ENCODE measurements at regions not wholly inside any gene's neighbourhood (a gene's known extent, or its start where the extent isn't known, plus 50 kb on each side); places are given as distances from the start of the nearest gene placed in this dataset.

DNA sequence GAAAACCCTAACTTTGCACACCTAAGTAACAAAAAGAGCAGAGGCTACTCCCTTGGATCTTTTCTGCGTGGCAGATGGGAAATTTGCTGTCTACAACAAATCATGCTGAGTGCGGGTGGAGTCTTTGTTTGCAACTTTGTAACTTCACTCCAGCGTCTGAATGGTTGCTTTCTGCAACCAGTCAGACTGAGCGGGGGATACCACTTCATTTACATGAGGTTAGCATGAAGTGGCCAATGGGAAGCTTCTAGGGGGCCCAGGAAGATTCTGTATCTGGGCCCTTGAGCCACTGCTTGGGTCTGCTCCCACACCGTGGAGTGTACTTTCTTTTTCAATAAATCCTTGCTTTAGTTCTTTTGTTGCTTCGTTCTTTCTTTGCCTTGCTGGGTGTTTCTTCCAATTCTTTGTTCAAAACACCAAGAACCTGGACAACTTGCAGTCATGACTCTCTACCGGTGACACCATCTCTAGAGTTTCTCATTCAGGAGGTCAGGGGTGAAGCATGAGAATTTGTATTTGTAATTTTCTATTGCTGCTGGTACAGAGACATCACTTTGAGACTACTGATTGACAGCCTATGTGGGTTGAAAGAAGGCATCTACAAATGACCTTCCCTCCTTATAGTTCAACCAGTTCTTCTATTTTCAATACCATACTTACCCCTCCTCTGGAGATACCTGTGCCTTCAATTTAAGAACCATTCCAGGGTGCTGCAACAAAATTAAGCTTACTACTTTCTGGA lies 55.8 kb upstream of the RC3H1 start:
- TF ChIP-seq, protein P1, sequence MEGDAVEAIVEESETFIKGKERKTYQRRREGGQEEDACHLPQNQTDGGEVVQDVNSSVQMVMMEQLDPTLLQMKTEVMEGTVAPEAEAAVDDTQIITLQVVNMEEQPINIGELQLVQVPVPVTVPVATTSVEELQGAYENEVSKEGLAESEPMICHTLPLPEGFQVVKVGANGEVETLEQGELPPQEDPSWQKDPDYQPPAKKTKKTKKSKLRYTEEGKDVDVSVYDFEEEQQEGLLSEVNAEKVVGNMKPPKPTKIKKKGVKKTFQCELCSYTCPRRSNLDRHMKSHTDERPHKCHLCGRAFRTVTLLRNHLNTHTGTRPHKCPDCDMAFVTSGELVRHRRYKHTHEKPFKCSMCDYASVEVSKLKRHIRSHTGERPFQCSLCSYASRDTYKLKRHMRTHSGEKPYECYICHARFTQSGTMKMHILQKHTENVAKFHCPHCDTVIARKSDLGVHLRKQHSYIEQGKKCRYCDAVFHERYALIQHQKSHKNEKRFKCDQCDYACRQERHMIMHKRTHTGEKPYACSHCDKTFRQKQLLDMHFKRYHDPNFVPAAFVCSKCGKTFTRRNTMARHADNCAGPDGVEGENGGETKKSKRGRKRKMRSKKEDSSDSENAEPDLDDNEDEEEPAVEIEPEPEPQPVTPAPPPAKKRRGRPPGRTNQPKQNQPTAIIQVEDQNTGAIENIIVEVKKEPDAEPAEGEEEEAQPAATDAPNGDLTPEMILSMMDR (IDR thresholded peaks at IDR 0.05) = no peak
- no peak for TF ChIP-seq POLR2A (IDR thresholded peaks at IDR 0.05)
